ENCODE measurements at regions not wholly inside any gene's neighbourhood (a gene's known extent, or its start where the extent isn't known, plus 50 kb on each side); places are given as distances from the start of the nearest gene placed in this dataset.
A peak's percentile ranks its signal among the peaks of the same experiment; 100 is the strongest.
"Not testable (repeated sequence)": the region's sequence is repeated elsewhere in the genome, so short reads cannot be mapped to it uniquely, and the experiment has no call there.

DNA sequence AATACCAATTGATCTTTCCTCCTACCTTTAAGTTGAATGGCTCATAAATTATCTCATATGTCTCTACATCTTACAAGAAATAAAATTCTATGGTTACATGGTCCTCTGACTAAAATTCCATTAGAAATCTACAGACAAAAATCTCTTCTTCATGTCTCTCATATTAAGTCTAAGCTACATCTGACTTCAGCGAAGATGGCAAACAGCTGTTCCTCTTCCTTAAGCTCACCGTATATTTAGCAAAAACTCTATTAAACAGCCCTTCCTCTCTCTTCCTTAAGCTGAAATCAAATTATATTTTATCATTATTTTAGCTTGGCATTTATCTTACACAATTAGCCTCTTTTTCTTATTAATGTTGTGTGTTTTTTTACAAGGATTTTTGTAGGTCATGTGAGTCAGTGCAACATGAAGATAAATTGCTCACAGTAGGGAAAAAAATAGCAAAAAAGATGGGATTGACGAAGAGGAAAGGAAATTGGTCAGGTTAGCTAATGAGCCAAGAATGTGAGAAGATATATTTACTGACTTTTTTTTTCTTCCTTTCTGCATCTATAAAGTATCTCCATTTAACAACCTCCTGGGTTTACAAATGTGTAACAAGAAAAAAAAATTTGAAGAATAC, 2412.8 kb downstream of the ARAP2 start:
- no peak overlapping the region for H3K27ac ChIP-seq (ENCODE audit: low read depth, low read length)
- H3K27me3 ChIP-seq (ENCODE audit: control insufficient read depth, insufficient read depth, low read length): no peaks in the 10 kb centered on the region
- no peak overlapping the region for H3K9ac ChIP-seq (ENCODE audit: low read length)
- no peaks in the 10 kb centered on the region for H3K9me3 ChIP-seq (ENCODE audit: control insufficient read depth, insufficient read depth, low read depth, low read length)
- H3K36me3 ChIP-seq (ENCODE audit: control insufficient read depth, insufficient read depth, low read length): no peaks in the 10 kb centered on the region
- no peak overlapping the region for H3K4me3 ChIP-seq (ENCODE audit: low read depth, low read length)
- H3K4me1 ChIP-seq (ENCODE audit: control insufficient read depth, insufficient read depth, low read length): no peaks in the 10 kb centered on the region

GRCh38 chr4:33835764-33836163, 2408.6 kb downstream of the ARAP2 start:
- not testable (repeated sequence) for H3K4me3 ChIP-seq (ENCODE audit: low read depth, low read length); H3K9ac ChIP-seq (ENCODE audit: low read length); H3K9me3 ChIP-seq (ENCODE audit: control insufficient read depth, insufficient read depth, low read depth, low read length); H3K4me1 ChIP-seq (ENCODE audit: control insufficient read depth, insufficient read depth, low read length); H3K36me3 ChIP-seq (ENCODE audit: control insufficient read depth, insufficient read depth, low read length); H3K27ac ChIP-seq (ENCODE audit: low read depth, low read length); H3K27me3 ChIP-seq (ENCODE audit: control insufficient read depth, insufficient read depth, low read length)

- no peak overlapping the region for H3K27ac ChIP-seq (ENCODE audit: low read depth, low read length)
Observed at GRCh38 chr4:33837043-33837838, 2407.1 kb downstream of the ARAP2 start.

DNA sequence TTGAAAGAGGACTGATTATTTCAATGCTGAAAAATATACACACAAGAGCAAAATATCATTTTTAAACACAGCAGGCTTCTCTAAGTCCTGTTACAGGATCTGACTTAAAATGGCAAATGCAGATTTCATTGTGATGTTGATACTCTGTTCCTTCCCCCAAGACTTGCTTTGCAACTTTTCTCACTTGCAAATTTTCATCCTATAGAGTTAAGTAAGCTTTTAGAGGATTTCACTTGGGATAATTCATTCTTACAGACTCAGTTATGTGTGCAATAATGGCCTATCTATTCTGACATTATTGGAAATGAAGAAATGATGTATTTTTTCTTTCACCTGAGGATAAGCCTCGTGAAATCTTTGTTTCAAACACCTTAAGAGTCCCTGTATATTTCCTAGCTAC, 2403.2 kb downstream of the ARAP2 start:
- Histone ChIP-seq H3K4me3 (ENCODE audit: low read depth, low read length) (peak overlapping the region; percentile 41), H3K9me3 (ENCODE audit: control insufficient read depth, insufficient read depth, low read depth, low read length) (peaks cover 9% of the 10 kb centered on the region), H3K36me3 (ENCODE audit: control insufficient read depth, insufficient read depth, low read length) (no peaks in the 10 kb centered on the region), H3K4me1 (ENCODE audit: control insufficient read depth, insufficient read depth, low read length) (peaks cover 10% of the 10 kb centered on the region), H3K9ac (ENCODE audit: low read length) (no peak overlapping the region), H3K27me3 (ENCODE audit: control insufficient read depth, insufficient read depth, low read length) (no peaks in the 10 kb centered on the region), H3K27ac (ENCODE audit: low read depth, low read length) (peak overlapping the region; percentile 81)

More at GRCh38 chr4:33837043-33837838, 2407.1 kb downstream of the ARAP2 start:
- H3K36me3 ChIP-seq (ENCODE audit: control insufficient read depth, insufficient read depth, low read length): no peaks in the 10 kb centered on the region
- no peak overlapping the region for H3K4me3 ChIP-seq (ENCODE audit: low read depth, low read length)
- H3K4me1 ChIP-seq (ENCODE audit: control insufficient read depth, insufficient read depth, low read length): peaks cover 10% of the 10 kb centered on the region
- no peaks in the 10 kb centered on the region for H3K27me3 ChIP-seq (ENCODE audit: control insufficient read depth, insufficient read depth, low read length)
- H3K9me3 ChIP-seq (ENCODE audit: control insufficient read depth, insufficient read depth, low read depth, low read length): no peaks in the 10 kb centered on the region
- H3K9ac ChIP-seq (ENCODE audit: low read length): no peak overlapping the region

DNA sequence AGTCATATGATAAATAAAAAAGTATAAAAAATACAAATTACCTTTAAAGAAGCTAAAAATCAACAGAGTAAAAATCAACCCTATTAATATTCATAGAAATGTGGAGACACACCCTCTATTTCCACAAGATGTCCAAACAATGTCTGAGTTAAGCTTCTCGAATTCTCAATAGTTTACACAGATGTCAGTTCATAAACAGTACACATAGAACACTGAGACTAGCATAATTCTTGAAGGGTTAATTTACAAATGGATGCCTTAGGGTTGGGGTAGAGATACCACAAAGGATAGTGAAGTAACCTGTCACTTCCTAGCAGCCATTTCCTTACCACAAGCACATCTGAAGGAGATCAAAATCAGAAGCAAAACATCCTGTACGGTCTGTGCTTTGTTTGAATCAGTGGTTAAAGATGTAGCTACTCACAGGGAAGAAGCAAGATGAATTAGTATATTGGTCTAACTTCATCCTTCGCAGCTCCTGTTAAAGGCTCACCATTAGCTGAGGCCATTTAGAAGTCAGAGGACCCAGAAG, 2393.9 kb downstream of the ARAP2 start:
- Histone ChIP-seq H3K4me1 (ENCODE audit: control insufficient read depth, insufficient read depth, low read length) (no peaks in the 10 kb centered on the region), H3K9ac (ENCODE audit: low read length) (no peak overlapping the region), H3K36me3 (ENCODE audit: control insufficient read depth, insufficient read depth, low read length) (no peaks in the 10 kb centered on the region), H3K27me3 (ENCODE audit: control insufficient read depth, insufficient read depth, low read length) (no peaks in the 10 kb centered on the region), H3K27ac (ENCODE audit: low read depth, low read length) (no peak overlapping the region), H3K9me3 (ENCODE audit: control insufficient read depth, insufficient read depth, low read depth, low read length) (peaks cover 10% of the 10 kb centered on the region), H3K4me3 (ENCODE audit: low read depth, low read length) (no peak overlapping the region)

GRCh38 chr4:33853670-33854069, 2390.6 kb downstream of the ARAP2 start:
- not testable (repeated sequence) for H3K36me3 ChIP-seq (ENCODE audit: control insufficient read depth, insufficient read depth, low read length); H3K4me3 ChIP-seq (ENCODE audit: low read depth, low read length); H3K27me3 ChIP-seq (ENCODE audit: control insufficient read depth, insufficient read depth, low read length); H3K4me1 ChIP-seq (ENCODE audit: control insufficient read depth, insufficient read depth, low read length); H3K9ac ChIP-seq (ENCODE audit: low read length); H3K27ac ChIP-seq (ENCODE audit: low read depth, low read length); H3K9me3 ChIP-seq (ENCODE audit: control insufficient read depth, insufficient read depth, low read depth, low read length)

DNA sequence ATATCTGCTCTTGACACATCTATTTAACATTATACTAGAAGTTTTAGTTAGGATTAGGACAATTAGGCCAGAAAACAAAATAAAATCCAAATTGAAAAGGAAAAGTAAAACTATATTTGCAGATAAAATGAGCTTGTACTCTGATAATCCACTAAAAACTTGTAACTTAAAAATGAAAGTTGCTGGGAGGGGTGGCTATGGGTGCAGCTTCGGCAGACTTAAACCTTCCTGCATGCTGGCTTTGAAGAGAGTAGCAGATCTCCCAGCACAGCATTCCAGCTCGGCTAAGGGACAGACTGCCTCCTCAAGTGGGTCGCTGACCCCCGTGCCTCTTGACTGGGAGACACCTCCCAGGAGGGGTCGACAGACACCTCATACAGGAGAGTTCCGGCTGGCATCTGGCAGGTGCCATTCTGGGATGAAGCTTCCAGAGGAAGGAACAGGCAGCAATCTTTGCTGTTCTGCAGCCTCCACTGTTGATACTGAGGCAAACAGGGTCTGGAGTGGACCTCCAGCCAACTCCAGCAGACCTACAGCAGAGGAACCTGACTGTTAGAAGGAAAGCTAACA, 2379.9 kb downstream of the ARAP2 start:
- Histone ChIP-seq H3K27ac (ENCODE audit: low read depth, low read length) (no peak overlapping the region), H3K9me3 (ENCODE audit: control insufficient read depth, insufficient read depth, low read depth, low read length) (no peaks in the 10 kb centered on the region; the same call in 1 of the 2 replicates), H3K4me3 (ENCODE audit: low read depth, low read length) (no peak overlapping the region), H3K4me1 (ENCODE audit: control insufficient read depth, insufficient read depth, low read length) (no peaks in the 10 kb centered on the region), H3K27me3 (ENCODE audit: control insufficient read depth, insufficient read depth, low read length) (no peaks in the 10 kb centered on the region), H3K36me3 (ENCODE audit: control insufficient read depth, insufficient read depth, low read length) (no peaks in the 10 kb centered on the region), H3K9ac (ENCODE audit: low read length) (no peak overlapping the region)

DNA sequence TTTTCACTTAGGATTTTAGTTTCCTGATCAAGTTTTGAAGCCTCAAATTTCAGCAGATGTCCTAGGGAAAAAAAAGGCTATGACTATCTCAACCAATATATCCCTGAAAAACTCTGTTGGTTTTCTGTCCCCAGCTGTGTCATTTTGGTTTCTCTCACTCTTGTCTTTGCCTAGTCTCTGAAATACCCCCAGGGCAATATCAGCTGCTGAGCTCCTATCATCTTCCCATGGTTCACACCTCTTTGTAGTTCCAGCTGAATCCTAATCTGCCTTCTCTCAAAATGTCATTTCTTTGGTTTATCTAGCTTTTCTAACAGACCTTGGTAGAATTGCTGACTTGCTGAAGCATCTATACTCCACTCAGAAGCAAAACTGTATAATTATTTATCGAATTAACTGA, 2370.5 kb downstream of the ARAP2 start:
- H3K4me3 ChIP-seq (ENCODE audit: low read depth, low read length): no peak overlapping the region
- H3K27ac ChIP-seq (ENCODE audit: low read depth, low read length): no peak overlapping the region
- no peaks in the 10 kb centered on the region for H3K4me1 ChIP-seq (ENCODE audit: control insufficient read depth, insufficient read depth, low read length)
- no peaks in the 10 kb centered on the region for H3K36me3 ChIP-seq (ENCODE audit: control insufficient read depth, insufficient read depth, low read length)
- no peaks in the 10 kb centered on the region for H3K9me3 ChIP-seq (ENCODE audit: control insufficient read depth, insufficient read depth, low read depth, low read length)
- no peak overlapping the region for H3K9ac ChIP-seq (ENCODE audit: low read length)
- H3K27me3 ChIP-seq (ENCODE audit: control insufficient read depth, insufficient read depth, low read length): no peaks in the 10 kb centered on the region

- H3K36me3 ChIP-seq (ENCODE audit: control insufficient read depth, insufficient read depth, low read length): no peaks in the 10 kb centered on the region
- H3K4me1 ChIP-seq (ENCODE audit: control insufficient read depth, insufficient read depth, low read length): no peaks in the 10 kb centered on the region
- no peak overlapping the region for H3K4me3 ChIP-seq (ENCODE audit: low read depth, low read length)
- no peak overlapping the region for H3K27ac ChIP-seq (ENCODE audit: low read depth, low read length)
- no peak overlapping the region for H3K9ac ChIP-seq (ENCODE audit: low read length)
- no peaks in the 10 kb centered on the region for H3K27me3 ChIP-seq (ENCODE audit: control insufficient read depth, insufficient read depth, low read length)
- H3K9me3 ChIP-seq (ENCODE audit: control insufficient read depth, insufficient read depth, low read depth, low read length): no peaks in the 10 kb centered on the region
Observed at GRCh38 chr4:33878710-33879109, 2365.6 kb downstream of the ARAP2 start.

DNA sequence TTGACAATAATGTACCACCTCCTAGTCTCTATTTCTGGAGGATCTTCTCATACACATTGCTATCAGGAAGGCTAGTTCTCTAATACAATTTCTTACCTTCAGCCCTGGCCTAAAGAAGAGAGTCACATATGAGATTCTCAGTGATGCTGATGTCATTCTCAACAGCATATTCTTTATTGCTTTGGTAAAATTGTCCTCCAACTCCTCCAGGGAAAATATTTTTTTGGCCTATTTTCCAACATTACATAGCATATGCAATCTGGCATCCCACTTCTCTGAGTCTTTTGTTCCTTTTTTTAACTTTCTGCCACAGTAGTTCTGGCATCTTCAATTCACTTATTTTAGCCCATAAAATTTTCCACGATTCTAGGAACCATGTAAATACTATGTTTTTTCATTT, 2363.1 kb downstream of the ARAP2 start:
- 0 out of 2 replicates have a peak, but pooled peaks cover 3% of the 10 kb centered on the region for H3K4me1 ChIP-seq (ENCODE audit: control insufficient read depth, insufficient read depth, low read length)
- H3K36me3 ChIP-seq (ENCODE audit: control insufficient read depth, insufficient read depth, low read length): no peaks in the 10 kb centered on the region
- no peak overlapping the region for H3K4me3 ChIP-seq (ENCODE audit: low read depth, low read length)

More for the DNA sequence above, 2363.1 kb downstream of the ARAP2 start:
- Histone ChIP-seq H3K27ac (ENCODE audit: low read depth, low read length) (no peak overlapping the region), H3K9ac (ENCODE audit: low read length) (no peak overlapping the region), H3K27me3 (ENCODE audit: control insufficient read depth, insufficient read depth, low read length) (no peaks in the 10 kb centered on the region), H3K9me3 (ENCODE audit: control insufficient read depth, insufficient read depth, low read depth, low read length) (no peaks in the 10 kb centered on the region)
